ENCODE measurements at regions not wholly inside any gene's neighbourhood (a gene's known extent, or its start where the extent isn't known, plus 50 kb on each side); places are given as distances from the start of the nearest gene placed in this dataset.

GRCh38 chr16:25374556-25374955 lies 116.9 kb upstream of the ZKSCAN2 start:
- DNase-seq (ENCODE audit: low spot score) (no peak), ATAC-seq (no peak)
- Mint-ChIP-seq H3K9me3 (peaks cover 21% of the 10 kb centered on the region), H3K27ac (no peak overlapping the region), H3K4me3 (no peak overlapping the region), H3K27me3 (ENCODE audit: low read depth) (no peaks in the 10 kb centered on the region; the same call in none of the 2 replicates), H3K36me3 (peaks cover 2% of the 10 kb centered on the region), H3K4me1 (peaks cover 16% of the 10 kb centered on the region)
- ChIA-PET CTCF (interaction anchor here (0.5 kb wide), 1 partner anchor 280 kb away, joined by 3 read pairs; no protein-coding TSS in a partner anchor), POLR2A (no interaction called here)
- TF ChIP-seq JAZF1 (CRISPR knock-in tag; IDR thresholded peaks at IDR 0.05) (no peak), CTCF (IDR thresholded peaks at IDR 0.05) (no peak), IRF2 (CRISPR knock-in tag; IDR thresholded peaks at IDR 0.05; ENCODE audit: borderline replicate concordance, low read depth) (no peak), IRF1 (CRISPR knock-in tag; IDR thresholded peaks at IDR 0.05) (no peak), RELA (CRISPR knock-in tag; IDR thresholded peaks at IDR 0.05; ENCODE audit: borderline replicate concordance) (no peak), GTF2I (CRISPR knock-in tag; conservative IDR thresholded peaks at IDR 0.05) (no peak), NFATC4 (CRISPR knock-in tag; IDR thresholded peaks at IDR 0.05) (no peak), E2F4 (CRISPR knock-in tag; IDR thresholded peaks at IDR 0.05; ENCODE audit: borderline replicate concordance, low read depth) (no peak), PREB (CRISPR knock-in tag; IDR thresholded peaks at IDR 0.05; ENCODE audit: borderline replicate concordance) (no peak), E2F1 (CRISPR knock-in tag; IDR thresholded peaks at IDR 0.05) (no peak), E2F5 (CRISPR knock-in tag; IDR thresholded peaks at IDR 0.05) (no peak), ZNF532 (CRISPR knock-in tag; IDR thresholded peaks at IDR 0.05; ENCODE audit: borderline replicate concordance) (no peak), NFE2L1 (CRISPR knock-in tag; IDR thresholded peaks at IDR 0.05) (no peak), ZNF425 (CRISPR knock-in tag; conservative IDR thresholded peaks at IDR 0.05) (no peak), ZNF317 (CRISPR knock-in tag; IDR thresholded peaks at IDR 0.05; ENCODE audit: borderline replicate concordance, low read depth) (no peak), ZNF671 (CRISPR knock-in tag; IDR thresholded peaks at IDR 0.05) (no peak), TEAD1 (CRISPR knock-in tag; IDR thresholded peaks at IDR 0.05) (no peak), ATF1 (CRISPR knock-in tag; IDR thresholded peaks at IDR 0.05) (no peak), CREB1 (CRISPR knock-in tag; IDR thresholded peaks at IDR 0.05) (no peak)

All from WTC11 (cell line).